ENCODE measurements at regions not wholly inside any gene's neighbourhood (a gene's known extent, or its start where the extent isn't known, plus 50 kb on each side); places are given as distances from the start of the nearest gene placed in this dataset.

- intact Hi-C loops (cut with DNase I) = loop anchor here (10.0 kb wide), 1 partner anchor 114 kb away; no protein-coding TSS in a partner anchor
- Histone ChIP-seq H3K9me3 (no peaks in the 10 kb centered on the region), H3K4me1 (replicated peaks) (no peaks in the 10 kb centered on the region), H3K27ac (no peak overlapping the region), H3K27me3 (replicated peaks; ENCODE audit: insufficient read depth) (no peaks in the 10 kb centered on the region), H3K36me3 (no peaks in the 10 kb centered on the region), H3K4me3 (no peak overlapping the region)
- WGBS = 81% methylated on average over 9 of the region's 10 CpGs
- DNase-seq (ENCODE audit: low spot score) = no peak
- TF ChIP-seq CTCF (IDR thresholded peaks at IDR 0.05) (no peak), POLR2AphosphoS5 (IDR thresholded peaks at IDR 0.05) (no peak), POLR2A (IDR thresholded peaks at IDR 0.05) (no peak)
Measured at GRCh38 chr3:193778676-193779075, 185.7 kb downstream of the OPA1 start.

GRCh38 chr3:193779933-193780332, 186.9 kb downstream of the OPA1 start:
- no peak for DNase-seq (ENCODE audit: low spot score)
- 62% methylated on average over 6 of the region's 6 CpGs for WGBS
- H3K36me3 ChIP-seq = no peaks in the 10 kb centered on the region

GRCh38 chr3:193780397-193780796, 187.4 kb downstream of the OPA1 start:
- intact Hi-C loops (cut with DNase I) = loop anchor here (1.0 to 2.0 kb wide), 2 partner anchors 356 to 535 kb away; partner anchors contain the start of gene HES1
- 51% methylated on average over 8 of the region's 8 CpGs for WGBS
- H3K36me3 ChIP-seq = no peaks in the 10 kb centered on the region
- H3K4me1 ChIP-seq (replicated peaks) = no peaks in the 10 kb centered on the region
- no peak overlapping the region for H3K27ac ChIP-seq
- H3K9me3 ChIP-seq = no peaks in the 10 kb centered on the region
- DNase-seq (ENCODE audit: low spot score) = no peak
- TF ChIP-seq CTCF (IDR thresholded peaks at IDR 0.05) (no peak), POLR2A (IDR thresholded peaks at IDR 0.05) (no peak)
- no peak overlapping the region for H3K4me3 ChIP-seq
- H3K27me3 ChIP-seq (replicated peaks; ENCODE audit: insufficient read depth) = no peaks in the 10 kb centered on the region

More at GRCh38 chr3:193779933-193780332, 186.9 kb downstream of the OPA1 start:
- H3K4me1 ChIP-seq (replicated peaks) = no peaks in the 10 kb centered on the region
- no peak overlapping the region for H3K27ac ChIP-seq
- intact Hi-C loops (cut with DNase I) = loop anchor here (1.0 to 10.0 kb wide), 3 partner anchors 115 to 535 kb away; partner anchors contain the start of gene HES1
- H3K4me3 ChIP-seq = no peak overlapping the region
- no peaks in the 10 kb centered on the region for H3K27me3 ChIP-seq (replicated peaks; ENCODE audit: insufficient read depth)
- H3K9me3 ChIP-seq = no peaks in the 10 kb centered on the region
- TF ChIP-seq CTCF (IDR thresholded peaks at IDR 0.05) (no peak), POLR2AphosphoS5 (IDR thresholded peaks at IDR 0.05) (no peak)

GRCh38 chr3:193780810-193781478, 187.9 kb downstream of the OPA1 start:
- H3K27me3 ChIP-seq (replicated peaks; ENCODE audit: insufficient read depth) = no peaks in the 10 kb centered on the region
- no peaks in the 10 kb centered on the region for H3K4me1 ChIP-seq (replicated peaks)
- no peaks in the 10 kb centered on the region for H3K9me3 ChIP-seq
- peak; percentile 59 for DNase-seq (ENCODE audit: low spot score)
- H3K4me3 ChIP-seq = no peak overlapping the region
- no peaks in the 10 kb centered on the region for H3K36me3 ChIP-seq
- intact Hi-C loops (cut with DNase I) = loop anchor here (1.0 to 2.0 kb wide), 2 partner anchors 356 to 534 kb away; partner anchors contain the start of gene HES1
- TF ChIP-seq POLR2A (IDR thresholded peaks at IDR 0.05) = no peak
- peak; percentile 79 to 86 (median 82) for TF ChIP-seq CTCF (IDR thresholded peaks at IDR 0.05)
- TF ChIP-seq POLR2AphosphoS5 (IDR thresholded peaks at IDR 0.05) = no peak
- 10% methylated on average over 11 of the region's 11 CpGs for WGBS
- H3K27ac ChIP-seq = peak overlapping the region in 1 of 2 donors; percentile 10

- Histone ChIP-seq H3K4me3 (no peak overlapping the region), H3K9me3 (no peaks in the 10 kb centered on the region), H3K27me3 (replicated peaks; ENCODE audit: insufficient read depth) (no peaks in the 10 kb centered on the region), H3K36me3 (no peaks in the 10 kb centered on the region), H3K4me1 (replicated peaks) (no peaks in the 10 kb centered on the region), H3K27ac (no peak overlapping the region)
- TF ChIP-seq CTCF (IDR thresholded peaks at IDR 0.05) (peak in 1 of 4 experiments; percentile 8), POLR2AphosphoS5 (IDR thresholded peaks at IDR 0.05) (peak; percentile 7), POLR2A (IDR thresholded peaks at IDR 0.05) (no peak)
- peak; percentile 34 for DNase-seq (ENCODE audit: low spot score)
- 63% methylated on average over 9 of the region's 9 CpGs for WGBS
- intact Hi-C loops (cut with DNase I) = no loop called here
Measured at GRCh38 chr3:193782276-193782647, 189.3 kb downstream of the OPA1 start.

Data from prostate gland (tissue), 2 donors.